Gastroesophageal sphincter (tissue), 4 donors: ENCODE measurements at regions not wholly inside any gene's neighbourhood (a gene's known extent, or its start where the extent isn't known, plus 50 kb on each side); places are given as distances from the start of the nearest gene placed in this dataset.

Experiments
- ATAC-seq: fragments of 150-250 bp; one replicate; pipeline ENCODE4 v1.9.1; 2016; ENCODE audit warnings: mild to moderate bottlenecking, moderate library complexity
- H3K27ac ChIP-seq, 4 donors: fragments of 200-600 bp; sonication (generic) in 3 of 4; 1 replicate in 3 of 4; 2 replicates in 1 of 4; pipeline ENCODE4 v1.5.1; 2016 to 2019
- H3K27me3 ChIP-seq: fragments of 200-600 bp; sonication (generic); one replicate; pipeline ENCODE4 v1.5.1; 2019
- H3K36me3 ChIP-seq, 2 donors: fragments of 200-600 bp; sonication (generic); one replicate each; pipeline ENCODE4 v1.5.1; 2019; ENCODE audit warnings: control low read depth in 1 of 2
- H3K4me1 ChIP-seq, 3 donors: fragments of 200-600 bp; sonication (generic); 1 replicate in 2 of 3; 2 replicates in 1 of 3; pipeline ENCODE4 v1.5.1; 2016 to 2019; ENCODE audit warnings: control low read depth in 2 of 3
- H3K4me3 ChIP-seq, 2 donors: fragments of 200-600 bp; sonication (generic); one replicate each; pipeline ENCODE4 v1.5.1; 2019; ENCODE audit warnings: mild to moderate bottlenecking in 1 of 2, moderate library complexity in 1 of 2
- H3K9me3 ChIP-seq, 3 donors: fragments of 200-600 bp; sonication (generic); one replicate each; pipeline ENCODE4 v1.5.1; 2017 to 2019; ENCODE audit warnings: control low read depth in 2 of 3
- EP300 ChIP-seq: sonication (generic); formaldehyde crosslinking; IDR thresholded peaks from one replicate; pipeline ENCODE4 v1.6.1; 2017; ENCODE audit warnings: antibody characterized with exemption, mild to moderate bottlenecking
- POLR2A ChIP-seq, 2 donors: fragments of 450-650 bp; IDR thresholded peaks; one replicate each; pipeline ENCODE4 v1.6.1; 2017; ENCODE audit warnings: antibody characterized with exemption in 2 of 2, mild to moderate bottlenecking in 2 of 2, moderate library complexity in 1 of 2
- POLR2AphosphoS5 ChIP-seq: sonication (generic); formaldehyde crosslinking; IDR thresholded peaks from one replicate; pipeline ENCODE4 v1.6.1; 2017; ENCODE audit warnings: antibody characterized with exemption
- WGBS, 2 donors: methylation state at CpG; one replicate each; pipeline ENCODE4 v1.1.5; 2018; ENCODE audit warnings: low coverage in 1 of 2; 5-methylcytosine and 5-hydroxymethylcytosine counted together
- TF ChIP-seq, protein P1 (sequence below), 4 experiments: fragments of 200-600 bp in 2 of 4; fragments of 450-650 bp in 2 of 4; sonication (generic) in 1 of 4; IDR thresholded peaks; one replicate each; pipeline ENCODE4 v1.5.1; 2017 to 2019; ENCODE audit warnings: antibody characterized with exemption in 4 of 4, mild to moderate bottlenecking in 2 of 4, moderate library complexity in 2 of 4

- H3K9me3 ChIP-seq: no peaks in the 10 kb centered on the region
- H3K36me3 ChIP-seq: no peaks in the 10 kb centered on the region
- H3K4me1 ChIP-seq: peaks cover 0 to 15% (median 2%) of the 10 kb centered on the region in 3 donors
- 20 to 29% methylated on average over 7 of the region's 7 CpGs for WGBS, 2 donors
- no peak overlapping the region for H3K27ac ChIP-seq
- ATAC-seq: no peak
- no peak overlapping the region for H3K4me3 ChIP-seq
- no peaks in the 10 kb centered on the region for H3K27me3 ChIP-seq
- TF ChIP-seq POLR2AphosphoS5 (no peak), POLR2A (IDR thresholded peaks at IDR 0.05) (no peak), EP300 (no peak)
- TF ChIP-seq, protein P1, sequence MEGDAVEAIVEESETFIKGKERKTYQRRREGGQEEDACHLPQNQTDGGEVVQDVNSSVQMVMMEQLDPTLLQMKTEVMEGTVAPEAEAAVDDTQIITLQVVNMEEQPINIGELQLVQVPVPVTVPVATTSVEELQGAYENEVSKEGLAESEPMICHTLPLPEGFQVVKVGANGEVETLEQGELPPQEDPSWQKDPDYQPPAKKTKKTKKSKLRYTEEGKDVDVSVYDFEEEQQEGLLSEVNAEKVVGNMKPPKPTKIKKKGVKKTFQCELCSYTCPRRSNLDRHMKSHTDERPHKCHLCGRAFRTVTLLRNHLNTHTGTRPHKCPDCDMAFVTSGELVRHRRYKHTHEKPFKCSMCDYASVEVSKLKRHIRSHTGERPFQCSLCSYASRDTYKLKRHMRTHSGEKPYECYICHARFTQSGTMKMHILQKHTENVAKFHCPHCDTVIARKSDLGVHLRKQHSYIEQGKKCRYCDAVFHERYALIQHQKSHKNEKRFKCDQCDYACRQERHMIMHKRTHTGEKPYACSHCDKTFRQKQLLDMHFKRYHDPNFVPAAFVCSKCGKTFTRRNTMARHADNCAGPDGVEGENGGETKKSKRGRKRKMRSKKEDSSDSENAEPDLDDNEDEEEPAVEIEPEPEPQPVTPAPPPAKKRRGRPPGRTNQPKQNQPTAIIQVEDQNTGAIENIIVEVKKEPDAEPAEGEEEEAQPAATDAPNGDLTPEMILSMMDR (IDR thresholded peaks at IDR 0.05): no peak
Observed at GRCh38 chr5:57348376-57349140, 134.1 kb downstream of the ACTBL2 start.

GRCh38 chr5:57346328-57346727 is 136.3 kb downstream of the ACTBL2 start:
- no peak overlapping the region for H3K4me3 ChIP-seq
- TF ChIP-seq, protein P1 (IDR thresholded peaks at IDR 0.05): no peak
- TF ChIP-seq POLR2AphosphoS5: no peak
- TF ChIP-seq POLR2A (IDR thresholded peaks at IDR 0.05): no peak
- TF ChIP-seq EP300: no peak
- no peaks in the 10 kb centered on the region for H3K27me3 ChIP-seq
- ATAC-seq: no peak
- H3K4me1 ChIP-seq: peaks cover 0 to 15% (median 2%) of the 10 kb centered on the region in 3 donors
- 94 to 95% methylated on average over 2 of the region's 2 CpGs for WGBS, 2 donors
- H3K27ac ChIP-seq: no peak overlapping the region
- no peaks in the 10 kb centered on the region for H3K9me3 ChIP-seq
- H3K36me3 ChIP-seq: no peaks in the 10 kb centered on the region

GRCh38 chr5:57341380-57341979 is 141.1 kb downstream of the ACTBL2 start:
- 92 to 96% methylated on average over 4 of the region's 4 CpGs for WGBS, 2 donors

GRCh38 chr5:57340681-57341080 is 141.9 kb downstream of the ACTBL2 start:
- TF ChIP-seq, protein P1 (IDR thresholded peaks at IDR 0.05): no peak
- TF ChIP-seq POLR2A (IDR thresholded peaks at IDR 0.05) (no peak), EP300 (no peak), POLR2AphosphoS5 (no peak)
- 63 to 86% methylated on average over 1 of the region's 1 CpG for WGBS, 2 donors

More at GRCh38 chr5:57341380-57341979, 141.1 kb downstream of the ACTBL2 start:
- no peak for ATAC-seq
- TF ChIP-seq POLR2A (IDR thresholded peaks at IDR 0.05) (no peak), POLR2AphosphoS5 (no peak), EP300 (no peak)
- TF ChIP-seq, protein P1 (IDR thresholded peaks at IDR 0.05): no peak
- Histone ChIP-seq H3K9me3 (no peaks in the 10 kb centered on the region), H3K36me3 (no peaks in the 10 kb centered on the region), H3K27me3 (no peaks in the 10 kb centered on the region), H3K27ac (no peak overlapping the region), H3K4me1 (no peaks in the 10 kb centered on the region), H3K4me3 (no peak overlapping the region)

DNA sequence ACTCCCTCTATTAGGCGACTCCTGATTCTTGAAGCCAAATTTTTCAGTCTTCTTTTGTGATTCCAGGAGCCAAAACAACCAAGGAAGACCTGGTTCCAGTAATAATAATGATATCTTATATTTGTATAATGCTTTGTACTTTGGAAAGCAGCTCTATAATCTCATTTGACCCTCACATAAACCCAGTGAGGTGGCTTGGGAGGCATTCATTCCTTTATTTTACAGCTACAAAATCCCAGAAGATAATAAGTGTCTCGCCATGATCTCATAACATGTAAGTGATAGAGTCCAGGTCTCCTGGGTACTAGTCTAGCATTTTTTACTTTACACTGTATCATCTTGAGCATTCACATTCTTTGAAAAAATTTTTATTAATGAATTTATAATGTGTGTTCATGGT is 143.1 kb downstream of the ACTBL2 start:
- Histone ChIP-seq H3K4me1 (no peaks in the 10 kb centered on the region), H3K9me3 (no peaks in the 10 kb centered on the region), H3K36me3 (no peaks in the 10 kb centered on the region), H3K27ac (no peak overlapping the region), H3K27me3 (no peaks in the 10 kb centered on the region), H3K4me3 (no peak overlapping the region)
- no peak for ATAC-seq
- no peak for TF ChIP-seq POLR2A (IDR thresholded peaks at IDR 0.05)
- no peak for TF ChIP-seq EP300
- TF ChIP-seq, protein P1 (IDR thresholded peaks at IDR 0.05): no peak
- TF ChIP-seq POLR2AphosphoS5: no peak
- WGBS, 2 donors: 100% methylated on average over 2 of the region's 2 CpGs

More at GRCh38 chr5:57340681-57341080, 141.9 kb downstream of the ACTBL2 start:
- Histone ChIP-seq H3K27ac (no peak overlapping the region), H3K4me3 (no peak overlapping the region), H3K27me3 (no peaks in the 10 kb centered on the region), H3K9me3 (no peaks in the 10 kb centered on the region), H3K4me1 (no peaks in the 10 kb centered on the region), H3K36me3 (no peaks in the 10 kb centered on the region)
- no peak for ATAC-seq
